Keratinocyte (primary cell): ENCODE measurements at regions not wholly inside any gene's neighbourhood (a gene's known extent, or its start where the extent isn't known, plus 50 kb on each side); places are given as distances from the start of the nearest gene placed in this dataset.

Experiments used
- CTCF ChIP-seq, 3 experiments: IDR thresholded peaks in 1 of 3; conservative IDR thresholded peaks in 1 of 3; optimal IDR thresholded peaks in 1 of 3; 2 replicates in 2 of 3; 3 replicates in 1 of 3; pipeline versions ENCODE3 to v1.5.1; 2011; ENCODE audit warnings: low read length in 3 of 3, mild to moderate bottlenecking in 3 of 3, moderate library complexity in 2 of 3, control low read depth in 1 of 3, inconsistent platforms in 1 of 3; ENCODE audit not compliant: insufficient read depth in 2 of 3; ENCODE audit errors: extremely low read depth in 1 of 3
- EZH2 ChIP-seq: IDR thresholded peaks from one replicate; pipeline ENCODE4 v1.6.1; 2012; ENCODE audit warnings: inconsistent platforms, mild to moderate bottlenecking, low read length, moderate library complexity

GRCh38 chr7:63023182-63023787 lies 975.4 kb upstream of the ZNF722 start:
- TF ChIP-seq CTCF (optimal IDR thresholded peaks at IDR 0.05 in 1 of 3, IDR thresholded peaks at IDR 0.05 in 1 of 3, conservative IDR thresholded peaks at IDR 0.05 in 1 of 3; ENCODE audit: extremely low read depth in 1 of 3, insufficient read depth in 2 of 3, low read length in 3 of 3) = no peak
- no peak for TF ChIP-seq EZH2
